CD14-positive monocyte (primary cell): ENCODE measurements at regions not wholly inside any gene's neighbourhood (a gene's known extent, or its start where the extent isn't known, plus 50 kb on each side); places are given as distances from the start of the nearest gene placed in this dataset.

Experiments
- DNase-seq, 3 donors: peaks; one replicate each; pipeline ENCODE4 v3.0.0-alpha.2; 2011 to 2022
- H2AFZ ChIP-seq: 2 replicates; pipeline ENCODE4 v1.6.0; 2012; ENCODE audit warnings: mild to moderate bottlenecking, low read depth, low read length, inconsistent platforms; ENCODE audit not compliant: insufficient read depth, poor library complexity, severe bottlenecking
- H3K27ac ChIP-seq, 2 donors: 1 replicate in 1 of 2; 2 replicates in 1 of 2; pipeline ENCODE4 v1.5.1; 2012 to 2013; ENCODE audit warnings: low read length in 2 of 2, control low read depth in 1 of 2, inconsistent platforms in 1 of 2, low read depth in 1 of 2, mild to moderate bottlenecking in 1 of 2
- H3K27me3 ChIP-seq, 2 donors: one replicate each; pipeline versions ENCODE4 v1.6.0 to v1.6.1; 2011 to 2013; ENCODE audit warnings: low read length in 2 of 2; ENCODE audit not compliant: control insufficient read depth in 2 of 2, insufficient read depth in 2 of 2
- H3K36me3 ChIP-seq, 2 donors: replicated peaks in 1 of 2; 1 replicate in 1 of 2; 2 replicates in 1 of 2; pipeline versions ENCODE4 v1.5.1 to v1.6.1; 2012 to 2013; ENCODE audit warnings: low read length in 2 of 2, control low read depth in 1 of 2, inconsistent platforms in 1 of 2, mild to moderate bottlenecking in 1 of 2; ENCODE audit not compliant: insufficient read depth in 2 of 2, control insufficient read depth in 1 of 2
- H3K4me1 ChIP-seq, 2 donors: 1 replicate in 1 of 2; 2 replicates in 1 of 2; pipeline versions ENCODE4 v1.5.1 to v1.6.1; 2012 to 2013; ENCODE audit warnings: low read length in 2 of 2, control low read depth in 1 of 2, inconsistent platforms in 1 of 2, mild to moderate bottlenecking in 1 of 2, moderate library complexity in 1 of 2; ENCODE audit not compliant: insufficient read depth in 2 of 2, control insufficient read depth in 1 of 2
- H3K4me2 ChIP-seq: replicated peaks from 2 replicates; pipeline ENCODE3; 2012; ENCODE audit warnings: low read length, moderate library complexity, mild to moderate bottlenecking; ENCODE audit not compliant: poor library complexity, severe bottlenecking; ENCODE audit errors: extremely low read depth
- H3K4me3 ChIP-seq, 3 experiments: fragments of 200-600 bp in 1 of 3; sonication (generic) in 1 of 3; replicated peaks in 1 of 3; 1 replicate in 2 of 3; 2 replicates in 1 of 3; pipeline ENCODE4 v1.5.1; 2011 to 2013; ENCODE audit warnings: low read length in 3 of 3, mild to moderate bottlenecking in 3 of 3, control low read depth in 2 of 3, low read depth in 2 of 3, inconsistent platforms in 1 of 3, moderate library complexity in 1 of 3
- H3K79me2 ChIP-seq: 2 replicates; pipeline ENCODE4 v1.6.0; 2012; ENCODE audit warnings: mild to moderate bottlenecking, control low read depth, inconsistent platforms, low read length, moderate library complexity; ENCODE audit not compliant: insufficient read depth
- H3K9ac ChIP-seq: 2 replicates; pipeline ENCODE4 v1.6.0; 2017; ENCODE audit warnings: low read length, mild to moderate bottlenecking; ENCODE audit not compliant: insufficient read depth, poor library complexity, severe bottlenecking
- H3K9me3 ChIP-seq, 2 donors: replicated peaks in 1 of 2; 1 replicate in 1 of 2; 2 replicates in 1 of 2; pipeline versions ENCODE4 v1.5.1 to v1.6.1; 2012 to 2013; ENCODE audit warnings: low read length in 2 of 2, control low read depth in 1 of 2; ENCODE audit not compliant: control insufficient read depth in 1 of 2, insufficient read depth in 1 of 2
- H4K20me1 ChIP-seq: 2 replicates; pipeline ENCODE4 v1.6.0; 2012; ENCODE audit warnings: mild to moderate bottlenecking, low read length, control low read depth, moderate library complexity; ENCODE audit not compliant: insufficient read depth
- H3K27ac Mint-ChIP-seq, 7 donors: one replicate each; pipeline ENCODE4 v1.8.0; 2020; ENCODE audit warnings: mild to moderate bottlenecking in 7 of 7, mixed read lengths in 7 of 7, moderate library complexity in 6 of 7, inconsistent platforms in 2 of 7
- H3K27me3 Mint-ChIP-seq, 3 donors: one replicate each; pipeline ENCODE4 v1.8.0; 2021 to 2022; ENCODE audit warnings: low read depth in 3 of 3, mild to moderate bottlenecking in 3 of 3, mixed read lengths in 3 of 3, moderate library complexity in 3 of 3, inconsistent platforms in 1 of 3
- H3K36me3 Mint-ChIP-seq, 2 donors: one replicate each; pipeline ENCODE4 v1.8.0; 2020; ENCODE audit warnings: mixed read lengths in 2 of 2, inconsistent platforms in 1 of 2, mild to moderate bottlenecking in 1 of 2
- H3K4me1 Mint-ChIP-seq: one replicate; pipeline ENCODE4 v1.8.0; 2020; ENCODE audit warnings: mild to moderate bottlenecking, mixed read lengths
- H3K4me3 Mint-ChIP-seq, 2 donors: one replicate each; pipeline ENCODE4 v1.8.0; 2020; ENCODE audit warnings: mild to moderate bottlenecking in 2 of 2, mixed read lengths in 2 of 2, moderate library complexity in 1 of 2
- H3K9me3 Mint-ChIP-seq, 7 donors: one replicate each; pipeline ENCODE4 v1.8.0; 2020 to 2022; ENCODE audit warnings: mixed read lengths in 7 of 7, mild to moderate bottlenecking in 6 of 7, moderate library complexity in 6 of 7, inconsistent platforms in 2 of 7
- WGBS: methylation state at CpG from one replicate; pipeline ENCODE4 v1.1.5; 2013; ENCODE audit warnings: missing lambda C conversion rate; ENCODE audit not compliant: insufficient coverage; 5-methylcytosine and 5-hydroxymethylcytosine counted together
- intact Hi-C, 2 donors: fragments of 100-400 bp; cut with micrococcal nuclease; formaldehyde crosslinking; loops; one replicate each; pipeline versions ENCODE4 v1.15.0 to v1.15.1; 2023
- TF ChIP-seq, protein P1 (sequence below): fragments of 200-600 bp; IDR thresholded peaks from one replicate; pipeline ENCODE4 v1.8.0; 2022; ENCODE audit warnings: antibody characterized with exemption, mild to moderate bottlenecking

DNA sequence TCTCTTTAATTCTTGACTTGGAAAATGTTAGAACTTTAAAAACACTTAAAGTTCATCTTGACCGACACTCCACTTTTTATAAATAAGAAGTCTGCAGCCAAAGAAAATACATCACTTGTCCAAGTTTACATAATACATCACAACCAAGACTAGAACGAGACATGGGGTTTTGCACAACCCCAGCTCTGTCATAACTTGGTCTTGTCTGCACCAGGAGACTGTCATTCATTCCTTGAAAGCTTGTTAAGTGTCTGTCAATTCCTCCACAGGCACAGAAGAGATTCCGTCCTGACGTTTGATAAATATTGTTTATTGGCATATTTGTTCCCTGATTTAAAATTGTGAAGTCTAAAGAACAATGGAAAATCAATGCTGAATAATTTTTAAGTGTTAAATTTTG is 139.5 kb upstream of the SETBP1 start:
- WGBS: 89% methylated on average over 1 of the region's 4 CpGs
- no peaks in the 10 kb centered on the region for H4K20me1 ChIP-seq
- Mint-ChIP-seq H3K36me3 (no peaks in the 10 kb centered on the region), H3K4me1 (no peaks in the 10 kb centered on the region), H3K9me3 (peaks cover 0 to 2% (median 0%) of the 10 kb centered on the region in 7 donors), H3K4me3 (no peak overlapping the region), H3K27ac (no peak overlapping the region), H3K27me3 (no peaks in the 10 kb centered on the region)
- no peak overlapping the region for H3K4me3 ChIP-seq
- intact Hi-C loops: no loop called here
- no peaks in the 10 kb centered on the region for H3K9me3 ChIP-seq
- no peaks in the 10 kb centered on the region for H3K36me3 ChIP-seq
- no peak for DNase-seq
- H3K27me3 ChIP-seq: no peaks in the 10 kb centered on the region
- no peaks in the 10 kb centered on the region for H3K4me1 ChIP-seq
- H2AFZ ChIP-seq: no peak overlapping the region
- TF ChIP-seq, protein P1, sequence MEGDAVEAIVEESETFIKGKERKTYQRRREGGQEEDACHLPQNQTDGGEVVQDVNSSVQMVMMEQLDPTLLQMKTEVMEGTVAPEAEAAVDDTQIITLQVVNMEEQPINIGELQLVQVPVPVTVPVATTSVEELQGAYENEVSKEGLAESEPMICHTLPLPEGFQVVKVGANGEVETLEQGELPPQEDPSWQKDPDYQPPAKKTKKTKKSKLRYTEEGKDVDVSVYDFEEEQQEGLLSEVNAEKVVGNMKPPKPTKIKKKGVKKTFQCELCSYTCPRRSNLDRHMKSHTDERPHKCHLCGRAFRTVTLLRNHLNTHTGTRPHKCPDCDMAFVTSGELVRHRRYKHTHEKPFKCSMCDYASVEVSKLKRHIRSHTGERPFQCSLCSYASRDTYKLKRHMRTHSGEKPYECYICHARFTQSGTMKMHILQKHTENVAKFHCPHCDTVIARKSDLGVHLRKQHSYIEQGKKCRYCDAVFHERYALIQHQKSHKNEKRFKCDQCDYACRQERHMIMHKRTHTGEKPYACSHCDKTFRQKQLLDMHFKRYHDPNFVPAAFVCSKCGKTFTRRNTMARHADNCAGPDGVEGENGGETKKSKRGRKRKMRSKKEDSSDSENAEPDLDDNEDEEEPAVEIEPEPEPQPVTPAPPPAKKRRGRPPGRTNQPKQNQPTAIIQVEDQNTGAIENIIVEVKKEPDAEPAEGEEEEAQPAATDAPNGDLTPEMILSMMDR: no peak
- no peak overlapping the region for H3K9ac ChIP-seq
- no peak overlapping the region for H3K4me2 ChIP-seq
- H3K79me2 ChIP-seq: no peaks in the 10 kb centered on the region
- no peak overlapping the region for H3K27ac ChIP-seq

GRCh38 chr18:44541781-44542180 is 138.9 kb upstream of the SETBP1 start:
- TF ChIP-seq, protein P1: no peak
- Histone ChIP-seq H3K27me3 (no peaks in the 10 kb centered on the region), H3K27ac (no peak overlapping the region), H3K9me3 (no peaks in the 10 kb centered on the region), H3K36me3 (no peaks in the 10 kb centered on the region), H3K9ac (no peak overlapping the region), H3K79me2 (no peaks in the 10 kb centered on the region), H3K4me1 (no peaks in the 10 kb centered on the region), H4K20me1 (no peaks in the 10 kb centered on the region), H2AFZ (no peak overlapping the region), H3K4me3 (no peak overlapping the region), H3K4me2 (no peak overlapping the region)
- Mint-ChIP-seq H3K4me1 (no peaks in the 10 kb centered on the region), H3K27me3 (no peaks in the 10 kb centered on the region), H3K36me3 (no peaks in the 10 kb centered on the region), H3K4me3 (no peak overlapping the region), H3K27ac (no peak overlapping the region), H3K9me3 (peaks cover 0 to 2% (median 0%) of the 10 kb centered on the region in 7 donors)
- no peak for DNase-seq
- no CpG with 5 or more reads among the region's 1 CpG for WGBS
- intact Hi-C loops: no loop called here
